ENCODE measurements at regions not wholly inside any gene's neighbourhood (a gene's known extent, or its start where the extent isn't known, plus 50 kb on each side); places are given as distances from the start of the nearest gene placed in this dataset.

DNA sequence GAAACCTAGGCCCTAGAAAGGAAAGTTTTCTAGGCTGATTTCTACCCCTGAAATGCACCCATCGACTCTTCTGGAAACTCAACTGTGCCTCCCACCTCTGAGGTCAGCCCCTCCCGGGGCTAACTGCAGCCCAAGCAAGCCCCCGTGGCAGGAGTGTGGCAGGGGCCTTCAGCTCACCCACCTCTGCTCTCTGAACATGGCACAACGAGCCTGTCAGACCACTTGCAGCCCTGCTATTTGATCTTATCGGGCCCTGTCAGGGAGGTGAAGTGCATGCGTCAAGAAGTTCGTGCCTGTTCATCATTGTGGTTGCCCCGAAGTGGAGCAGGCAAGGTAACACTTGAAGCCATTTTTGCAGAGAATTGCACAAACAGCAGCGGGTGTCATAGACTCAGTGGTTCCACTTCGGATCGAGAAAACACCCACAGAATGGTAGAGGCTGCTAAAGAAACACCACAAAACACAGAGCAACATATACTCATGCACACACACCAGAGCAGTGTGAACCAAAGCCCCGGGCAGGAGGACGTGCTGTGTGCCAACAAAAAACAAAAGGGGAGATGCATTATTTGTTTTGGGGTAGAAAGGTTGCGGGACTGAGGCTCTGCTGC lies 262.7 kb downstream of the ETS1 start:
- no peak for DNase-seq

DNA sequence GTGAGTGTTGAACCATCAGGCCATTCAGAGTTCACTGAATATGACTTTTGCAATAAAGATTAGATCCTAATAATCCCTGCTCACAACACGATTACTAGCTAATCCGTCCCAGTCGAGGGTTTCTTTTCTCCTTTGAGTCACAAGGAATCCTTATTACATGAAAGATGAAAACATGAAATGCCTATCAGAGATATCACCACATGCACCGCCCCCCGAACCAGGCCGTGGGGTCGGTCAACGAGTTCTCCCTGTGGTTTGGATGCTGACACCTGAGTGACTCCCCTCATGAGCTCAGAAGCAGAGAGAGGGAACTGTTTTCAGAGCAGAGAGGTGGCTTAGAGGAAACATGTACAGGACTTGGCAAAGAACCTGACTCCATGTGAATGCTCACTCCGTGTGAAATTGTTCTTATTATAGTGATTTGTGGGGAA lies 263.3 kb downstream of the ETS1 start:
- DNase-seq = no peak

DNA sequence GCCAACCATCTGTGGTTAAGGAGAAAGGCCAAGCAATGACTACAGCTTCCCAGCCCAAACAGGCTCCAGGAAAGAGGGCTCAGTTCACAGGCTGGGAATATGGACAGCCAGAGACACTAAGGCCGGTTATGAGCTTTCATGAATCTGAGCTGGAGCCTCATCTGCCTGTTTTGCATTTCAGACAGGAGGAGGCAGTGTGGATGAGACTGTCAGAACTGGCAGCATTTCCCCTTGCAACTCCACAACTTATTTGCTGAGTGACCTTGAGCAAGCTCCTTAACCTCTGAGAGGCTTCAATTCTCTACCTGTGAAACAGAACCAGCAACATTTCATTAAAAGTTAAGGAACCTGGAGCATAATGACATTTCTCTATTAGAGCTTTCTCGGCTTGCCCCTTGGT lies 264.0 kb downstream of the ETS1 start:
- DNase-seq = no peak

DNA sequence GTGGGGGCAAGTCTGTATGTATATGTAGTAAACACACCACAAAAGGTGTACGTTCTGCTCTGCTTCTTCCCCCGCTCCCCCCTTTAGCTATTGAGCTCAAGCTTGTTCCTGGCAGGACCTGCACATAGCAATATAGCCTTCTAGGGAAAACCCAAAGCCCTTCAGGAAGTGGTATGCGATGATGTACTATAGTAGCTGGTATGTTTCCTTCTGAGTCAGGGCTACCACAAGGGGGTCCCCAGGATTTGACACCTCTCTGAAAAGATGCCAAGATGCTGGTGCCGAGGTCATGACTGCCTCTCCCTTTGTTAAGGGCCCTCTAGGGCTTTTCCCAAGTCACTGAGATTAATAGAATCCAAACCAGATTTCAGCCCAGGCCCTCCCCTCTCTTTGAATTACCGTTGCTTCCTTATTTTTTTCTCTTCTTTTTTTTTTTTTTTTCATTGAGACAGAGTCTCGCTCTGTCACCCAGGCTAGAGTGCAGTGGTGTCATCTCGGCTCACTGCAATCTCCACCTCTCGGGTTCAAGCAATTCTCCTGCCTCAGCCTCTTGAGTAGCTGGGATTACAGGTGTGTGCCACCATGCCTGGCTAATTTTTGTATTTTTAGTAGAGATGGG lies 268.4 kb downstream of the ETS1 start:
- no peak for DNase-seq

DNA sequence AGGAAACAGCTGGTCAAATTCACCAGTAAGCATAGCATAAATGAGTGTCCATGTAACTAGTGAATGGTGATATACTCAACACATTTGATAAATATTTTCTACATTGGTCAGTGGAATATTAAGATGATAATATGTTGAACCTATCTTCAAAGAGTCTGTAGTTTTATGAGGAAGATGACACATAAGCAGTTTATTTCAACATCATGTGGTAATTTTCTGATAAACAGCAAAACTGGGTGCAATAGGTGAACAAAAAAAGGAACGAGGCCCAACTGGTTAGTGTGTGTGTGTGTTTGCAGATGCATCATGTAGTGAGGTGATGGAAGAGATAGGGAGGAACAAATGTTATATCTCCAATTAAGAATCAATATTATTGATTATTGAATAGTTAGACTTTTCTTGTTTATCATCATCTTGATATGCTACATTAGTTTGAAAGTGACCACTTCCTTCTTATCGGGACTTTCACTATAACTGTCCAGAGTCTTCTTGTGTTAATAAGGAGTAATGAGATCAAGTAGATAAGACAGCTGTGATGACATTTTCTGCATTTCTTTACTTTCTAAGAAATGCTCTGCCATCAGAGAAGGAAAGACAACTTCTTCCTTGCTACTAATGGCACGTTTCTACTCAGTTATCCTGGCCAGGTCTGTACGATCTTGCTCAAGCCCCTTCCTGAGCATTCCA lies 270.7 kb downstream of the ETS1 start:
- DNase-seq = no peak

DNA sequence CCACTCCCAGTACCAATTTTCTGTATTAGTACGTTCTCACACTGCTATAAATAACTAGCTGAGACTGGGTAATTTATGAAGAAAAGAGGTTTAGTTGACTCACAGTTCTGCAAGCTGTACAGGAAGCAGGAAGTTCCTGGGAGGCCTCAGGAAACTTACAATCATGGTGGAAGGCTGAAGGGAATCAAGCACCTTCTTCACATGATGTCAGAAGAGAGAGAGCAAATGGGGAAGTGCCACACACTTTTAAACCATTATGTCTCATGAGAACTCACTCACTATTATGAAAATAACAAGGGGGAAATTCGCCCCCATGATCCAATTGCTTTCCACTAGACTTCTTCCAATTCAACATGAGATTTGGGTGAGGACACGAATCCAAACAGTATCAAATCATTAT lies 271.4 kb downstream of the ETS1 start:
- no peak for DNase-seq

DNA sequence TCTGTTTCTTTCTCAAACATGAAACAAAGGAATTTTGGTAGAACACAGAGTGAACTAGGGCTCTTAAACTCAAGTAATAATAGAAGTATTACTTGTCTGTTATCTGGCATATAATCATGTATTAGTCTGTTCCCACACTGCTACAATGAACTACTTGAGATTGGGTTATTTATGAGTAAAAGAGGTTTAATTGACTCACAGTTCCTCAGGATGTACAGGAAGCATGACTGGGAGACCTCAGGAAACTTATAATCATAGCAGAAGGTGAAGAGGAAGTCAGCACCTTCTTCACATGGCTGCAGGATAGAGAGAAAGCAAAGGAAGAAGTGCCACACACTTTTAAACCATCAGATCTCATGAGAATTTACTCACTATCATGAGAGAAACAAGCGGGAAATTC lies 273.4 kb downstream of the ETS1 start:
- no peak for DNase-seq

DNA sequence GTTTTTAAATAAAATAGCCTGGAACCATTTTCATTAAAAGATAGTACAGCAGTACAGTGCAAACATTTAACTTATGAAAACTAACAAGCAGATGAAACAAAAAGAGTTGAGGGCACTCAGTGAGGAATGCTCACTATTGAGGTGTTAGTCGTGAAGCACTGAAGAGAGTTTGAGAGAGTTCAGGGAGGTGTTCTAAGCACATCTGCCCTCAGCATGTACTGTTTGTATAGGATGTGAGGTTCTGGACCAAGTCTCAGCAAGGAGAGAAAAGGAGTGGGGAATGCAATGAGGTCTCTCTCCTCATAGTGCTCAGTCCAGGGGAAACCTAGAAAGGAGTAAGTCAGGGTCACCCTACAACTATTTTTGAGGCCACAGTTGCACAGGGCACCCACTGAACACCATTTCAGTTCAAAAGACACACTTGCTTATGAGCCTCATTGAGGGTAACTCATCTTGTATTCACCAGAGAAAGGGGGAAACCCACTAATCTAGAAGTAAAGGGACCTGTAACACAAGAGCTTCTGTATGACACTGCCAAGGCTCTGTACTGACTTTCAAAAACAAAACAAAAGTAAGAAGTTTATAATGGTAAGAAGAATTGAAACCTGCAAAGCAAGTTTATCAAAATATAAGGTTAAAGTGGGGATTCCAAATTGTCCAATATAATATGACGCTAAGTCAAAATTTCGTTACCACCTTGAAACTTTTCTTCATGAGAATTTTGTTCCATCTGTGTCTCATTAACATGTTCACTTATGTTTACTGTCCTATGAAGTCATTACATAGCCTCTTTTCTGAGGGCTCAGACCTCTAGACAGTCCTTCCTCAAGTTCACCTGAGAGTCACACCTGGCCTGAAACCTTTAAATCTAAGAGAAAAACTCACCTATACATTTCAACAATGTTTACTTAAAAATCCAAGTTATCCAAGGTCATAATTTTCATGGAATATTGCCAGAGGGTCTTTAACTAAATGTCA lies 275.3 kb downstream of the ETS1 start:
- DNase-seq = no peak

DNA sequence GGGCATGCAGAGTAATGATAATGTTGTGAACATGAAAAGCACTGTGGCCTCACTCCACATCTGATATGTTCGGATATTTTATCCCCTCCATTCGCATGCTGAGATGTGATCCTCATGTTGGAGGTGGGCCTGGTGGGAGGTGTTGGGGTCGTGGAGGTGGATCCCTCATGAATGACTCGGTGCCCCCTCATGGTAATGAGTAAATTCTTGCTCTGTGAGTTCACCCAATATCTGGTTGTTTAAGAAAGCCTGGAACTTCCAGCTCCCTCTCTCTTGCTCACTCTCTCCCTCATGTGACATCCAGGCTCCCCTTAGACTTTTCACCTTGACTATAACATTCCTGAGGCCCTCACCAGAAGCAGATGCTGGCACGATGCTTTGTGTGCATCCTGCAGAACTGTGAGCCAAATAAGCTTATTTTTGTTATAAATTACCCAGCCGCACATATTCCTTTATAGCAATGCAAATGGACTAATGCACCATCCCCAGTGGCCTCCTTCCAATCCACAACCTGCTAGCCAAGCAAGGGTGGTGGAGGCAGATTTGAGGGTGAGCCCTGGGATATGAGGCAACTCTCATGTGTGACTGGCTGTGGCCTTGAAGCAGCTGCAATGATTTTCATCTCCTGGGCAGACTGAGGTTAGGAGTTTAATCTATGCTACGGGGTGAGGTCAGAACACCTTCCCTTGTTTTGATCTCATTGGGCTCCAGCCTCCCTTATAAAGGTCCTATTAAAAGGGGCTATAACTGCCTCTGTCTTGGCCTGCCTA lies 276.5 kb downstream of the ETS1 start:
- no peak for DNase-seq

DNA sequence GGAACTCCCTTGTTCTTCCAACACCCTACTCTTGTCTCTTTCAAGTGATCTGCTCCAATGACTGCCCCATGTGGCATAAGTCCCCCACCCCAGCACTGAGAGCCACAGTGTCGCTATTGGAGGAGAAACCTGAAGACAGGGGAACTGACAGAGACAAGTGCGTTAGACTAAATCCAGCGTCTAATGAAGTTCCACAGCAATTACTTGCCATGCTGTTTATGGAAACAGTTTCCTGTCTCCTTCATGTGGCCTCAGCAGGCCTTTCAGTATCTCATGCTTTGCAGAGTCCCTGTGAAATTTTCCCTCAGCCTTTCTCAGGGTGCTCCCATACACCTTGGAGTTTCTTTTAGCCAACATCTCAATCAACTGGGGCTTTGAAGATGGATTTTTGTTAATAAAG lies 277.4 kb downstream of the ETS1 start:
- DNase-seq = no peak

DNA sequence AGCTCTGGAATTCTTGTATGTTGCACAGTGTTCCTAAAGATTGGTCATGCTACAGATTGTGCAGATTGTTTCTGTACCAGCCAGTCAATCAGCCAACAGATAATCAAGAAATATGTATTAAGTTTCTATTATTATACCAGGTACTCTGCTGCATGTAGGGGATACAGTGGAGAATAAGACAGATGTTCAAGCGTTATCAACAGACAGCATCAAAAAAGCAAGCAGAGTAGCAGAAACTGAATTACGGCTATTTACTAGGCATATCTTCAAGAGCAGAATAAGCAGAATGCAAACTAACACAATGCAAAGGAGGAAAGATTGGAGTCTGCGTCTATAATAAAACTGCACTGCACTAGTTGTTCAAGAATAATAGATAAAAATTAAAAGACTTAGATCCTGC lies 278.6 kb downstream of the ETS1 start:
- DNase-seq = no peak

DNA sequence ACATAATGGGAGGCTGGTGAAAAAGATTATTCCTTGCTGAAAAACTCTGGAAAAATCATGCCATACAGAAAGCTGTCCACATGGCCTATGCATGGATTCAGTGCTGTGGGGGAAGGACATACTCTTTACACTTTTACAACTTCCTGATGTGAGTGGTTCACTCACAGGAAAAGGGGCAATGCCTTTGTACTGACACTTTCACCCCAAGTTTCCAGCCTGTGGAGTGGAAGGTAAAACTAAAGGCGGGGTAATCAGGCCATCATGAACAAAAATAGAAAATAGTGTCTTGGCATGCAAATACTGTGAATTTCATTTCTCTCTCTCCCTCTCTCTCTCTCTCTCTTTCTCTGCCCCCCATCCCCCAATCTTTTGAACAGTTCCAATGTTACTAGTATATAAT lies 281.8 kb downstream of the ETS1 start:
- DNase-seq = no peak

DNA sequence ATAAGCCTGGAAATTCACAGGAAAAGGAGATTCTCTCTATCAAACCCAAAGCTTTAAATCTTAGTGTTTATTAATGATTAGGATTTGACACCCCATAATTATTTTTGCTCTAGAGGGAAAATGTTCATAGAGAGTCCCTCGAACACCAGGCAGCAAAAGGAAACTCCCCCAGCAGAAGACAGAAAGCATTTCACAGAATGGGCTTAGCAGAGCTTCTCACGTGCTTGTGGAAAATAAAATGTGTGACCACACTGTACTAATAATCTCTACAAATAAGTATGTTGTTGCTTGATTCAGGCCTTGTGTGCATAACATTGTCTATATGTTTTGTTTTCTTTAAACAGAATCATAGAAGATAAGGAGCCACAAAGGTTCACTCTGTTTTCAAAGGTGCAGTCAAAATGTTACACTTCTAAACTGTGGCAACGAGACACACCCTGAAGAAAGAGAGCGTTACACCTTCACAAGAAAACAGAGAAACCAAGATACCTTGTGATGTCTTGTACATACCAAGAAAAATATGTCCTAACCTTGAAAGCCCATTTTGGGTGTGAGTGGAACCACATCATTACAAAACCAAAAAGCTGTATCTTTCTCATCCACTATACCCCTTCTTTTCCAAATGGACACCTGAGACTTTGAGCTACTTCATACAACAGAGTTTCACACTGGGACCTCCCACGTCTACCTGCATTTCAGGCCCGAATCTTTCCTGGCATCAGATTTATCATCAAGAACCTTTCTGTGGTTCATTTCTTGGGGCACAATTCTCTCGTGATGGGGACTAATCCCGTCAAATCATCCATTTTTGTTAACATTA lies 282.5 kb downstream of the ETS1 start:
- no peak for DNase-seq

DNA sequence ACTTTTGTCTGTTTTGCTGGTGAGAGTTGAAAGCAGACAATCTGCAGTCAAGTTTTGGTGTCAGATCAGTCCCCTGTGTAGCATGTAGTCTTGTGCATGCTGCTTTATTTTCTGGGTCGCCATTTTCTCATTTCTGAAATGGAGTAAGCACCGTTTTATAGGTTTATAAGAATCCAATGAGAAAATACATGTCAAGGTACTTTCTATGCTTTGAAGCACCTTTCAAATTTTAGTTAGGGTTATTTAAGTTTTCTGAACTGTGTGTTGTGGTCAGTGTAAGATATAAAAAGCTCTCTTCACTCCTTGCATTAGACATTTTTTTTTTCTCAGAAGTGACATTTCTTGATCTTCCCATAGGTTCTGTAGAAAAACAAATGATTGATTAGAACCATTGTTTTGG lies 283.2 kb downstream of the ETS1 start:
- DNase-seq = no peak

DNA sequence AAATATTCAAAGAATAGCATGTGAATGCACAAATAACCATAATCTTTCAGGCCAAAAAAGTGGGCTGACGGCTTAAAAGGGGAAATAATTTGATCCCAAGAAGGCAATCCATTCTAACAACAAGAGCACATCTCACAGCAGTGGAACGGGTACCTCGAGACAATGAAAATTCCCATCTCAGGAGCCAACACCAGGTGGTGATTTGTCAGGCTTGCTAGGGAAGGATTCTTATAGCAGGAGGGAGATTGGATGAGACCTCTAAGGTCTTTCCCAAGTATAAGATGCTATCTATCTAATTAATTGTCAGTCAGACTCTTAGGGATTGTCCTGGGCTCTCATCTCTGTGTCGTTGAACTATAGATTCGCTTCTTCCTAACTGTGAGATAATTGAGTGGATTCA lies 284.0 kb downstream of the ETS1 start:
- no peak for DNase-seq

DNA sequence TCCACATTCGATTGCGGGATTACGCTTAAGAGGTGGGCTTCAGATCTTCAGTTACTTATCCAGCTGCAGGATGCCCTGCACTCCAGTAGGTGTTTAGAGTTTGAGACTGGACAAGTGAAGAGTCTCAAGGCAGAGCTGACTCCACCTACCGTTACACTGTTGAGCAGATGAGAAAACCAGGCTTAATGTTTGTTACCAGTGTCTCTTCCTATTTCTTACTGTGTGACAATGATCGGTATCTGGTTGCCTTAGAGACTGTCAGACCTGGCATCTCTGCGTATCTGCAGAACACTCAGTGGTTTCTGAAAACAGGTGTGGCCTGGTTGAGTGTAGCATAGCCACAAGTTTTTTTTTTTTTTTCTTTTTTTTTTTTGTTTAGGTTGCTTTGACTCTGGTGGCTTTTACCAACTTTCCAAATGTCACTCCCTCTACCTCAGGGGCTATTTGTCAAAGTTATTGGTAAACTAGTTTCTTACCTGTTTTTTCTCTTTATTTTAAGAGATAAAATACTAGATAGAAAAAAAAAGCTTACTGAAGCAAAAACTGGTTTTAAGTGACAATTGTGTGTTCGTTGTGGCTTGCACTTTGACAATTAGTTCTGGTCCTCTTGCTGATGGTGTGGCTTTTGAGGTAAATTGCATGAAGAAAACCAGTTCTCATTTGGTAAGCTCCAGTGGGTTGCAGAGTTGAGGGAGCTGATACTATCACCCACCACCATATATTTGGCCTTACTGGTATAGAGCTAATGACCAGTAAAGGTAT lies 284.8 kb downstream of the ETS1 start:
- DNase-seq = no peak

DNA sequence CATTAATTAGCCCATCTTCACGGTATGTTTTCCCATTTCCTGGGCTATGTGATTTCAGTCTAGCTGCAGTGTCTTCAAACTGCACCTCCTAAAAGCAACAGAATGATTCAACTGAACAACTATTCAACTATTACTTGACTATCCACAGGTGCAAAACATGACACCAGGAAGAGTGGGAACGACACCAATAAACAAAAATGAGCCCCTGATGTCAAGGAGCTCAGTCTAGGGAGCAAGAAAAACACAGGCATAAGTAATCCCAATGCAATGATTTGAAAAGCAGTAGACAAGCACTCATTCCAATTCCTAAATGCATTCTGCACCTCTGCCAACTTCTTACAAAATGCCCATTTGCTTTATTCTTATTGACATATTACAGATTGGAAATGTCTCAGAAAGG lies 285.6 kb downstream of the ETS1 start:
- no peak for DNase-seq

DNA sequence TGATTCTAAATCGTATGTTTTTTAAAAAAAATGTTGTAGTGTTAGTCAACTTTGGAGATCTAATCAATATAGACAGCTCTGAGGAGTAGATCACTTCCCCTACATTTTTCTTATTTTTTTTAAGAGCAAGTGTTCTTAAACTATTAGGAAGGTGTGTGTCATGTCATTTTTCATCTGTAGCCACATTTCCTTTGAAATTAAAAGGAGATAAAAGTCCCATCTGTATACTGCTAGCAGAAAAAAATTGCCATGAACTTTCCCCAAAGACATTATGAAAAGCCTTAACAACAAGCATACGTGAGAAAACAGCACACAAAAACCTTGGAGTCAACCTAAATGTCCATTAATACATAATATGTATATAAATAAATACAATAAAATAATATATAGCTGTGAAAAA lies 286.6 kb downstream of the ETS1 start:
- no peak for DNase-seq

DNA sequence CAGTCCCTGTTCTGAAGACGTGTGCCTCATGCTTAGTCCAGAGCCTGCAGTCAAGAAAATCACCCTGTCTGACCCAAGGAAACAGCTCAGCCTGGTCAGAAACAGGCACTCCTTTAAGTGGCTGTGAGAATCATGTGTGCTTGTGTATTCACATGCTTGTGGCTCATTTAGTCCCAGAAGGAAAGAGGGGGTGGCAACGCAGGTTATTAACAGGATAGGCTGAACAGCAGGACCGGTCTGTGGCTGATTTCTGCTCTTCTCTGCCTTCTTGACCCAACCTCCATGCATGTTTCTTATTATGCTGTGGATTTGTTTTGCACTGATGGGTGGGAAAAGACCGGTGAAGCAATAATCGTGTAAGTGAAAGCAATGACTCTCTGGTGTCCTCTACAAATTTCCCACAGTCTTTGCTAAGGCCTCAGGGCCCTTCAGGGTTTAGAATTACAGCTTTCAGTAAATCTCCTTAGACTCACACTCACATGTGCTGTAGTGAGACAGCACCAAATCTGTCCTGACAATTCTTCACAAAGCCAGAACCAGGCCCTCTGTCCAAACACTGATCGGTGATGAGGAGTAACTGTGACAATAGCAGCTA lies 288.1 kb downstream of the ETS1 start:
- DNase-seq = no peak

DNA sequence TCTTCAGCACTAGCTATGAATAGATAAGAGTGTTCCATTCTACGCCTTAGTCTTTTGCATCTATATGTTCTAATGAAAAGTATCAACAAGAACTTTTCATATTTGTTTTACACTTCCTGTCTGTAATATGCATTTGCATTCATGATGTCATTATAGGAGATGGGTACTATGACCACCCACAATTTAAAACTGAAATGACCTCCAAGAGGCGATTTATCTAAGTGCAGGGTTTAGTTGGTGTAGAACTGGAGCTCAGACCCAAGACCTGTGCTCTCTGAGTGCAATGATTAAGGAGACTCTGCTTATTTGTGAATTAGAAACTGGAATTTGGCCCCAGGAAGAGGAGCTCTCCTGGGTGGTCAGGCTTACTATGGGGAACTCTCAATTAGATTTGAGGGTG lies 289.1 kb downstream of the ETS1 start:
- DNase-seq = no peak

DNA sequence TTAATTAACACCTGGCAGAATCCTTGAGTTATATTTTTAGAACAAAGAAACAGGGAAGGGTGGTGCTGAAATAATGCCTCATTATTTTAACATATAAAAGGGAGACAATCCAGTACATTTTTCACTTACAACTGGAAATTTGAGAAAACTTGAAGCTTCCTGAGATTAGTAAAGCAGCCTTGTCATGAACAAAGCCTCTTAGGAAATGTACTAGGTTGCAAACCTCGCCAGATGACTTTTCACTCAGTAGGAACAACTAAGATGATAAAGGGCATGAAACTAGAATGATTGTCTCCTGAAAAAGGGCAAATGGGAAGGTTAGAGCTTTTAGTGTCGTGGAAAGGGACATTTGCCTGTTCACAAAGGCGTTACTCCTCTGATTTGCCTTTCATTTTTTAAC lies 289.6 kb downstream of the ETS1 start:
- DNase-seq = no peak
